DMS 273 treated with DMSO at 0.1 percent for 48 hours (cell line): ENCODE measurements at regions not wholly inside any gene's neighbourhood (a gene's known extent, or its start where the extent isn't known, plus 50 kb on each side); places are given as distances from the start of the nearest gene placed in this dataset.

Source experiments
- DNase-seq: peaks from one replicate; lab custom pipeline; 2025; lab: John Stamatoyannopoulos, UW

GRCh38 chr3:194925614-194926013 is 239.9 kb downstream of the FAM43A start:
- no peak for DNase-seq

- DNase-seq: no peak
Observed at GRCh38 chr3:194928227-194928626, 242.5 kb downstream of the FAM43A start.

- DNase-seq: no peak
Observed at GRCh38 chr3:194928831-194929577, 243.3 kb downstream of the FAM43A start.

GRCh38 chr3:194929578-194929960 is 243.9 kb downstream of the FAM43A start:
- DNase-seq: no peak

GRCh38 chr3:194930377-194931204 is 244.9 kb downstream of the FAM43A start:
- DNase-seq: no peak

- no peak for DNase-seq
Observed at GRCh38 chr3:194931347-194931746, 245.7 kb downstream of the FAM43A start.

- DNase-seq: no peak
Observed at GRCh38 chr3:194931865-194932264, 246.2 kb downstream of the FAM43A start.

GRCh38 chr3:194933465-194933864 is 247.8 kb downstream of the FAM43A start:
- DNase-seq: no peak

GRCh38 chr3:194935061-194935460 is 249.4 kb downstream of the FAM43A start:
- no peak for DNase-seq

- DNase-seq: no peak
Observed at GRCh38 chr3:194935632-194936470, 250.2 kb downstream of the FAM43A start.

GRCh38 chr3:194936659-194937058 is 251.0 kb downstream of the FAM43A start:
- DNase-seq: no peak

GRCh38 chr3:194937144-194937543 is 251.5 kb downstream of the FAM43A start:
- DNase-seq: no peak

- DNase-seq: no peak
Observed at GRCh38 chr3:194937882-194938321, 252.2 kb downstream of the FAM43A start.

GRCh38 chr3:194938845-194939531 is 253.3 kb downstream of the FAM43A start:
- no peak for DNase-seq

GRCh38 chr3:194939532-194939909 is 253.8 kb downstream of the FAM43A start:
- DNase-seq: no peak

GRCh38 chr3:194939949-194940770 is 254.5 kb downstream of the FAM43A start:
- DNase-seq: no peak

GRCh38 chr3:194941360-194941955 is 255.8 kb downstream of the FAM43A start:
- no peak for DNase-seq

- DNase-seq: no peak
Observed at GRCh38 chr3:194941956-194942511, 256.4 kb downstream of the FAM43A start.

- DNase-seq: no peak
Observed at GRCh38 chr3:194944526-194944925, 258.8 kb downstream of the FAM43A start.

- no peak for DNase-seq
Observed at GRCh38 chr3:194945508-194945907, 259.8 kb downstream of the FAM43A start.
